HepG2 (cell line): ENCODE measurements at regions not wholly inside any gene's neighbourhood (a gene's known extent, or its start where the extent isn't known, plus 50 kb on each side); places are given as distances from the start of the nearest gene placed in this dataset.

Experiments
- ARNTL ChIP-seq: sonication (generic); formaldehyde crosslinking; IDR thresholded peaks from 2 replicates; pipeline ENCODE4 v1.4.0; 2020; ENCODE audit warnings: mild to moderate bottlenecking, missing genetic modification reagents
- BCL6 ChIP-seq: IDR thresholded peaks from 2 replicates; pipeline ENCODE4 v1.6.1; 2016; ENCODE audit warnings: missing genetic modification reagents, missing compliant biosample characterization
- CBFB ChIP-seq: sonication (generic); formaldehyde crosslinking; IDR thresholded peaks from 2 replicates; pipeline ENCODE4 v1.4.0; 2020; ENCODE audit warnings: missing genetic modification reagents
- CC2D1A ChIP-seq: sonication (generic); formaldehyde crosslinking; IDR thresholded peaks from 2 replicates; pipeline ENCODE4 v1.8.1; 2023; ENCODE audit warnings: mild to moderate bottlenecking, missing genetic modification reagents
- EHMT2 ChIP-seq: fragments of 200-600 bp; sonication (generic); IDR thresholded peaks from 2 replicates; pipeline ENCODE4 v1.7.0; 2017; ENCODE audit warnings: antibody characterized with exemption, low read depth, low read length, borderline replicate concordance
- ESRRA ChIP-seq: sonication (generic); formaldehyde crosslinking; IDR thresholded peaks from 2 replicates; pipeline ENCODE4 v1.5.1; 2020; ENCODE audit warnings: mild to moderate bottlenecking, low read depth, missing genetic modification reagents
- GATAD1 ChIP-seq: IDR thresholded peaks from 2 replicates; pipeline ENCODE4 v1.6.1; 2016; ENCODE audit warnings: missing genetic modification reagents, missing compliant biosample characterization
- GMEB1 ChIP-seq: sonication (generic); formaldehyde crosslinking; IDR thresholded peaks from 2 replicates; pipeline ENCODE4 v1.5.1; 2020; ENCODE audit warnings: missing genetic modification reagents, mild to moderate bottlenecking, borderline replicate concordance
- HIVEP1 ChIP-seq: sonication (generic); formaldehyde crosslinking; IDR thresholded peaks from 2 replicates; pipeline ENCODE4 v1.4.0; 2020; ENCODE audit warnings: mild to moderate bottlenecking, missing genetic modification reagents
- HMG20B ChIP-seq: conservative IDR thresholded peaks from 2 replicates; pipeline ENCODE4 v1.6.1; 2016; ENCODE audit warnings: missing genetic modification reagents, missing compliant biosample characterization
- MAF1 ChIP-seq: sonication (generic); formaldehyde crosslinking; IDR thresholded peaks from 2 replicates; pipeline ENCODE4 v1.5.0; 2020; ENCODE audit warnings: missing genetic modification reagents, borderline replicate concordance
- PAX8 ChIP-seq: sonication (generic); formaldehyde crosslinking; IDR thresholded peaks from 2 replicates; pipeline ENCODE4 v1.8.0; 2022; ENCODE audit warnings: mild to moderate bottlenecking, missing genetic modification reagents, borderline replicate concordance
- POLR2AphosphoS5 ChIP-seq: IDR thresholded peaks from 2 replicates; pipeline ENCODE4 v1.6.1; 2012; ENCODE audit warnings: low read depth, low read length
- ZBTB21 ChIP-seq: sonication (generic); formaldehyde crosslinking; IDR thresholded peaks from 2 replicates; pipeline ENCODE4 v1.4.0; 2020; ENCODE audit warnings: missing genetic modification reagents
- ZBTB7B ChIP-seq: sonication (generic); formaldehyde crosslinking; IDR thresholded peaks from 2 replicates; pipeline ENCODE4 v1.4.0; 2020; ENCODE audit warnings: missing genetic modification reagents
- ZNF431 ChIP-seq: sonication (generic); formaldehyde crosslinking; IDR thresholded peaks from 2 replicates; pipeline ENCODE4 v1.9.0; 2022; ENCODE audit warnings: missing genetic modification reagents, low read depth, mild to moderate bottlenecking, borderline replicate concordance
- ZNF513 ChIP-seq: sonication (generic); formaldehyde crosslinking; conservative IDR thresholded peaks from 2 replicates; pipeline ENCODE4 v1.5.0; 2020; ENCODE audit warnings: missing genetic modification reagents
- ZNF546 ChIP-seq: sonication (generic); formaldehyde crosslinking; conservative IDR thresholded peaks from 2 replicates; pipeline ENCODE4 v1.8.1; 2023; ENCODE audit warnings: mild to moderate bottlenecking, missing genetic modification reagents
- TF ChIP-seq, protein P1 (sequence below): sonication (generic); formaldehyde crosslinking; IDR thresholded peaks from 2 replicates; pipeline ENCODE4 v1.4.0; 2020; ENCODE audit warnings: missing genetic modification reagents, borderline replicate concordance
- TF ChIP-seq, protein P2 (sequence below): IDR thresholded peaks from 2 replicates; pipeline ENCODE4 v1.6.1; 2018; ENCODE audit warnings: missing genetic modification reagents, mild to moderate bottlenecking, missing compliant biosample characterization
- TF ChIP-seq, protein P3 (sequence below): sonication (generic); formaldehyde crosslinking; IDR thresholded peaks from 2 replicates; pipeline ENCODE4 v1.4.0; 2020; ENCODE audit warnings: missing genetic modification reagents, mild to moderate bottlenecking, borderline replicate concordance

- no peak for TF ChIP-seq PAX8 (CRISPR knock-in tag)
- TF ChIP-seq ZNF431 (CRISPR knock-in tag), result no peak; the same call in 1 of the 2 replicates
- TF ChIP-seq ZBTB21, result no peak
- TF ChIP-seq ZBTB7B (CRISPR knock-in tag), result no peak
- TF ChIP-seq ARNTL (CRISPR knock-in tag), result 0 out of 2 replicates have a peak, but pooled peaks have one; percentile 48
- no peak for TF ChIP-seq GATAD1 (CRISPR knock-in tag)
- no peak for TF ChIP-seq ESRRA (CRISPR knock-in tag)
- TF ChIP-seq, protein P1, sequence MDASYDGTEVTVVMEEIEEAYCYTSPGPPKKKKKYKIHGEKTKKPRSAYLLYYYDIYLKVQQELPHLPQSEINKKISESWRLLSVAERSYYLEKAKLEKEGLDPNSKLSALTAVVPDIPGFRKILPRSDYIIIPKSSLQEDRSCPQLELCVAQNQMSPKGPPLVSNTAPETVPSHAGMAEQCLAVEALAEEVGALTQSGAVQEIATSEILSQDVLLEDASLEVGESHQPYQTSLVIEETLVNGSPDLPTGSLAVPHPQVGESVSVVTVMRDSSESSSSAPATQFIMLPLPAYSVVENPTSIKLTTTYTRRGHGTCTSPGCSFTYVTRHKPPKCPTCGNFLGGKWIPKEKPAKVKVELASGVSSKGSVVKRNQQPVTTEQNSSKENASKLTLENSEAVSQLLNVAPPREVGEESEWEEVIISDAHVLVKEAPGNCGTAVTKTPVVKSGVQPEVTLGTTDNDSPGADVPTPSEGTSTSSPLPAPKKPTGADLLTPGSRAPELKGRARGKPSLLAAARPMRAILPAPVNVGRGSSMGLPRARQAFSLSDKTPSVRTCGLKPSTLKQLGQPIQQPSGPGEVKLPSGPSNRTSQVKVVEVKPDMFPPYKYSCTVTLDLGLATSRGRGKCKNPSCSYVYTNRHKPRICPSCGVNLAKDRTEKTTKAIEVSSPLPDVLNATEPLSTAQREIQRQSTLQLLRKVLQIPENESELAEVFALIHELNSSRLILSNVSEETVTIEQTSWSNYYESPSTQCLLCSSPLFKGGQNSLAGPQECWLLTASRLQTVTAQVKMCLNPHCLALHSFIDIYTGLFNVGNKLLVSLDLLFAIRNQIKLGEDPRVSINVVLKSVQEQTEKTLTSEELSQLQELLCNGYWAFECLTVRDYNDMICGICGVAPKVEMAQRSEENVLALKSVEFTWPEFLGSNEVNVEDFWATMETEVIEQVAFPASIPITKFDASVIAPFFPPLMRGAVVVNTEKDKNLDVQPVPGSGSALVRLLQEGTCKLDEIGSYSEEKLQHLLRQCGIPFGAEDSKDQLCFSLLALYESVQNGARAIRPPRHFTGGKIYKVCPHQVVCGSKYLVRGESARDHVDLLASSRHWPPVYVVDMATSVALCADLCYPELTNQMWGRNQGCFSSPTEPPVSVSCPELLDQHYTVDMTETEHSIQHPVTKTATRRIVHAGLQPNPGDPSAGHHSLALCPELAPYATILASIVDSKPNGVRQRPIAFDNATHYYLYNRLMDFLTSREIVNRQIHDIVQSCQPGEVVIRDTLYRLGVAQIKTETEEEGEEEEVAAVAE (CRISPR knock-in tag), result peak; percentile 92
- TF ChIP-seq HMG20B, result peak; percentile 63
- TF ChIP-seq, protein P2, sequence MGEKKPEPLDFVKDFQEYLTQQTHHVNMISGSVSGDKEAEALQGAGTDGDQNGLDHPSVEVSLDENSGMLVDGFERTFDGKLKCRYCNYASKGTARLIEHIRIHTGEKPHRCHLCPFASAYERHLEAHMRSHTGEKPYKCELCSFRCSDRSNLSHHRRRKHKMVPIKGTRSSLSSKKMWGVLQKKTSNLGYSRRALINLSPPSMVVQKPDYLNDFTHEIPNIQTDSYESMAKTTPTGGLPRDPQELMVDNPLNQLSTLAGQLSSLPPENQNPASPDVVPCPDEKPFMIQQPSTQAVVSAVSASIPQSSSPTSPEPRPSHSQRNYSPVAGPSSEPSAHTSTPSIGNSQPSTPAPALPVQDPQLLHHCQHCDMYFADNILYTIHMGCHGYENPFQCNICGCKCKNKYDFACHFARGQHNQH (CRISPR knock-in tag), result peak; percentile 60; the same call in 1 of the 2 replicates
- no peak for TF ChIP-seq CC2D1A
- no peak; the same call in 1 of the 2 replicates for TF ChIP-seq EHMT2
- TF ChIP-seq CBFB (CRISPR knock-in tag), result peak; percentile 34; the same call in 1 of the 2 replicates
- peak; percentile 98 for TF ChIP-seq BCL6
- TF ChIP-seq, protein P3, sequence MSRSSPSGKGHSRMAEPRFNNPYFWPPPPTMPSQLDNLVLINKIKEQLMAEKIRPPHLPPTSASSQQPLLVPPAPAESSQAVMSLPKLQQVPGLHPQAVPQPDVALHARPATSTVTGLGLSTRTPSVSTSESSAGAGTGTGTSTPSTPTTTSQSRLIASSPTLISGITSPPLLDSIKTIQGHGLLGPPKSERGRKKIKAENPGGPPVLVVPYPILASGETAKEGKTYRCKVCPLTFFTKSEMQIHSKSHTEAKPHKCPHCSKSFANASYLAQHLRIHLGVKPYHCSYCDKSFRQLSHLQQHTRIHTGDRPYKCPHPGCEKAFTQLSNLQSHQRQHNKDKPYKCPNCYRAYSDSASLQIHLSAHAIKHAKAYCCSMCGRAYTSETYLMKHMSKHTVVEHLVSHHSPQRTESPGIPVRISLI, result peak; percentile 17; the same call in 1 of the 2 replicates
- no peak for TF ChIP-seq MAF1 (CRISPR knock-in tag)
- no peak for TF ChIP-seq ZNF513 (CRISPR knock-in tag)
- TF ChIP-seq ZNF546, result no peak
- TF ChIP-seq GMEB1, result no peak; the same call in 1 of the 2 replicates
- no peak for TF ChIP-seq POLR2AphosphoS5
- no peak for TF ChIP-seq HIVEP1
Measured at GRCh38 chr5:30605693-30606268, 587.7 kb upstream of the CDH6 start (continued).
